Parathyroid adenoma (tissue), 2 donors: ENCODE measurements at regions not wholly inside any gene's neighbourhood (a gene's known extent, or its start where the extent isn't known, plus 50 kb on each side); places are given as distances from the start of the nearest gene placed in this dataset.

Experiments used
- H2AFZ ChIP-seq: fragments of 300-600 bp; sonication (generic); one replicate; pipeline ENCODE4 v1.7.0; 2017; ENCODE audit warnings: antibody characterized with exemption, mild to moderate bottlenecking
- H3K27ac ChIP-seq: fragments of 300-600 bp; sonication (generic); one replicate; pipeline ENCODE4 v1.7.0; 2017
- H3K27me3 ChIP-seq: fragments of 300-600 bp; sonication (generic); one replicate; pipeline ENCODE4 v1.7.0; 2017; ENCODE audit warnings: low read length; ENCODE audit not compliant: control insufficient read depth, insufficient read depth
- H3K36me3 ChIP-seq: fragments of 300-600 bp; sonication (generic); one replicate; pipeline ENCODE4 v1.7.0; 2017; ENCODE audit warnings: low read length; ENCODE audit not compliant: control insufficient read depth, insufficient read depth
- H3K4me1 ChIP-seq: fragments of 300-600 bp; sonication (generic); one replicate; pipeline ENCODE4 v1.7.0; 2017; ENCODE audit warnings: control low read depth
- H3K4me2 ChIP-seq: fragments of 300-600 bp; sonication (generic); one replicate; pipeline ENCODE4 v1.7.0; 2017; ENCODE audit warnings: low read length
- H3K4me3 ChIP-seq: fragments of 300-600 bp; sonication (generic); one replicate; pipeline ENCODE4 v1.7.0; 2017; ENCODE audit warnings: low read depth, low read length
- H3K79me2 ChIP-seq: fragments of 300-600 bp; sonication (generic); one replicate; pipeline ENCODE4 v1.7.0; 2017; ENCODE audit warnings: control low read depth
- H3K9ac ChIP-seq: fragments of 300-600 bp; sonication (generic); one replicate; pipeline ENCODE4 v1.7.0; 2017; ENCODE audit warnings: mild to moderate bottlenecking
- H3K9me3 ChIP-seq: fragments of 300-600 bp; sonication (generic); one replicate; pipeline ENCODE4 v1.7.0; 2017; ENCODE audit warnings: low read length; ENCODE audit not compliant: control insufficient read depth
- CTCF ChIP-seq: fragments of 300-600 bp; sonication (generic); IDR thresholded peaks from one replicate; pipeline ENCODE4 v1.7.0; 2017; ENCODE audit warnings: antibody characterized with exemption, mild to moderate bottlenecking
- donor health status: primary hyperparathyroidism.

- H3K79me2 ChIP-seq = no peaks in the 10 kb centered on the region
- H3K36me3 ChIP-seq = no peaks in the 10 kb centered on the region
- H3K9me3 ChIP-seq = no peaks in the 10 kb centered on the region
- H3K27me3 ChIP-seq = no peaks in the 10 kb centered on the region
- H3K4me3 ChIP-seq = no peak overlapping the region
- no peak overlapping the region for H2AFZ ChIP-seq
- no peak overlapping the region for H3K4me2 ChIP-seq
- H3K9ac ChIP-seq = no peak overlapping the region
- H3K4me1 ChIP-seq = no peaks in the 10 kb centered on the region
- H3K27ac ChIP-seq = no peak overlapping the region
- no peak for TF ChIP-seq CTCF
These were observed 1248.9 kb downstream of the JRKL start for GRCh38 chr11:97638641-97639224.

GRCh38 chr11:97641988-97642387, 1252.2 kb downstream of the JRKL start:
- TF ChIP-seq CTCF = no peak
- Histone ChIP-seq H2AFZ (no peak overlapping the region), H3K9me3 (no peaks in the 10 kb centered on the region)

GRCh38 chr11:97645736-97646135, 1255.9 kb downstream of the JRKL start:
- TF ChIP-seq CTCF = no peak
- H3K4me3 ChIP-seq = no peak overlapping the region
- no peaks in the 10 kb centered on the region for H3K4me1 ChIP-seq
- H3K27me3 ChIP-seq = no peaks in the 10 kb centered on the region
- H3K4me2 ChIP-seq = no peak overlapping the region
- no peaks in the 10 kb centered on the region for H3K79me2 ChIP-seq
- no peaks in the 10 kb centered on the region for H3K9me3 ChIP-seq
- no peak overlapping the region for H2AFZ ChIP-seq
- no peak overlapping the region for H3K27ac ChIP-seq
- no peaks in the 10 kb centered on the region for H3K36me3 ChIP-seq
- H3K9ac ChIP-seq = no peak overlapping the region

More at GRCh38 chr11:97641988-97642387, 1252.2 kb downstream of the JRKL start:
- Histone ChIP-seq H3K9ac (no peak overlapping the region), H3K27ac (no peak overlapping the region), H3K36me3 (no peaks in the 10 kb centered on the region), H3K4me3 (no peak overlapping the region), H3K79me2 (no peaks in the 10 kb centered on the region), H3K4me1 (no peaks in the 10 kb centered on the region), H3K4me2 (no peak overlapping the region), H3K27me3 (no peaks in the 10 kb centered on the region)

GRCh38 chr11:97656356-97656755, 1266.5 kb downstream of the JRKL start:
- no peak for TF ChIP-seq CTCF
- Histone ChIP-seq H3K9ac (no peak overlapping the region), H3K27ac (no peak overlapping the region), H3K9me3 (no peaks in the 10 kb centered on the region), H3K4me3 (no peak overlapping the region), H3K36me3 (no peaks in the 10 kb centered on the region), H3K4me1 (no peaks in the 10 kb centered on the region), H3K4me2 (no peak overlapping the region), H2AFZ (no peak overlapping the region), H3K79me2 (no peaks in the 10 kb centered on the region), H3K27me3 (no peaks in the 10 kb centered on the region)

GRCh38 chr11:97657852-97658251, 1268.0 kb downstream of the JRKL start:
- H2AFZ ChIP-seq = no peak overlapping the region
- H3K4me2 ChIP-seq = no peak overlapping the region
- H3K9ac ChIP-seq = no peak overlapping the region
- H3K27ac ChIP-seq = no peak overlapping the region
- no peaks in the 10 kb centered on the region for H3K79me2 ChIP-seq
- no peaks in the 10 kb centered on the region for H3K27me3 ChIP-seq
- no peaks in the 10 kb centered on the region for H3K9me3 ChIP-seq
- no peak overlapping the region for H3K4me3 ChIP-seq
- no peaks in the 10 kb centered on the region for H3K4me1 ChIP-seq
- no peak for TF ChIP-seq CTCF
- H3K36me3 ChIP-seq = no peaks in the 10 kb centered on the region
